Adrenal gland (tissue), 5 donors: ENCODE measurements at regions not wholly inside any gene's neighbourhood (a gene's known extent, or its start where the extent isn't known, plus 50 kb on each side); places are given as distances from the start of the nearest gene placed in this dataset.

Experiments
- POLR2A ChIP-seq, 2 donors: fragments of 450-650 bp; IDR thresholded peaks; one replicate each; pipeline ENCODE4 v1.6.1; 2017; ENCODE audit warnings: antibody characterized with exemption in 2 of 2, mild to moderate bottlenecking in 2 of 2, moderate library complexity in 1 of 2
- TF ChIP-seq, protein P1 (sequence below), 6 experiments: fragments of 450-650 bp in 4 of 6; fragments of 200-600 bp in 2 of 6; sonication (generic) in 1 of 6; IDR thresholded peaks; 1 replicate in 5 of 6; 2 replicates in 1 of 6; pipeline versions ENCODE4 v1.5.1 to v1.8.0; 2016 to 2021; ENCODE audit warnings: antibody characterized with exemption in 6 of 6, mild to moderate bottlenecking in 2 of 6, moderate library complexity in 1 of 6
- donor health status: DM: no; HTN: no; CAD: no.

DNA sequence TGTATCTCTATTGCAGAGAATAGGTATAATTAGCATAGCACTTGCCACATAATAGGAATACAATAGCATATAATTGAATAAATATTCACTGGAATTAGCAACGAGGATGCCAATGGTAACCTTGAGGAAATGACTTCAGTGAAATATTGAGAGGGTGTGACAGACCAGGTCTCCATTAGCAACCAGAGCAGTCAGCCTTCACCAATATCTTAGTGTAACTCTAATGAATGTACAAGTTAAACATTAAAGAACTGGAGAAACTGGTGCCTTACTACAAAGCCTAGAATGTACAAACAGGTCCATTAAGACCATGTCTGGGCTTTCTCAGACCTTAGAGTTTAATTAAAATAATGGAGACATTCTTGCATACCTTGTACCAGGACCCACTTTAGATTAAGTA lies 143.0 kb downstream of the MAGEB17 start:
- TF ChIP-seq, protein P1, sequence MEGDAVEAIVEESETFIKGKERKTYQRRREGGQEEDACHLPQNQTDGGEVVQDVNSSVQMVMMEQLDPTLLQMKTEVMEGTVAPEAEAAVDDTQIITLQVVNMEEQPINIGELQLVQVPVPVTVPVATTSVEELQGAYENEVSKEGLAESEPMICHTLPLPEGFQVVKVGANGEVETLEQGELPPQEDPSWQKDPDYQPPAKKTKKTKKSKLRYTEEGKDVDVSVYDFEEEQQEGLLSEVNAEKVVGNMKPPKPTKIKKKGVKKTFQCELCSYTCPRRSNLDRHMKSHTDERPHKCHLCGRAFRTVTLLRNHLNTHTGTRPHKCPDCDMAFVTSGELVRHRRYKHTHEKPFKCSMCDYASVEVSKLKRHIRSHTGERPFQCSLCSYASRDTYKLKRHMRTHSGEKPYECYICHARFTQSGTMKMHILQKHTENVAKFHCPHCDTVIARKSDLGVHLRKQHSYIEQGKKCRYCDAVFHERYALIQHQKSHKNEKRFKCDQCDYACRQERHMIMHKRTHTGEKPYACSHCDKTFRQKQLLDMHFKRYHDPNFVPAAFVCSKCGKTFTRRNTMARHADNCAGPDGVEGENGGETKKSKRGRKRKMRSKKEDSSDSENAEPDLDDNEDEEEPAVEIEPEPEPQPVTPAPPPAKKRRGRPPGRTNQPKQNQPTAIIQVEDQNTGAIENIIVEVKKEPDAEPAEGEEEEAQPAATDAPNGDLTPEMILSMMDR (IDR thresholded peaks at IDR 0.05) = no peak
- no peak for TF ChIP-seq POLR2A (IDR thresholded peaks at IDR 0.05)
